ENCODE measurements at regions not wholly inside any gene's neighbourhood (a gene's known extent, or its start where the extent isn't known, plus 50 kb on each side); places are given as distances from the start of the nearest gene placed in this dataset.

DNA sequence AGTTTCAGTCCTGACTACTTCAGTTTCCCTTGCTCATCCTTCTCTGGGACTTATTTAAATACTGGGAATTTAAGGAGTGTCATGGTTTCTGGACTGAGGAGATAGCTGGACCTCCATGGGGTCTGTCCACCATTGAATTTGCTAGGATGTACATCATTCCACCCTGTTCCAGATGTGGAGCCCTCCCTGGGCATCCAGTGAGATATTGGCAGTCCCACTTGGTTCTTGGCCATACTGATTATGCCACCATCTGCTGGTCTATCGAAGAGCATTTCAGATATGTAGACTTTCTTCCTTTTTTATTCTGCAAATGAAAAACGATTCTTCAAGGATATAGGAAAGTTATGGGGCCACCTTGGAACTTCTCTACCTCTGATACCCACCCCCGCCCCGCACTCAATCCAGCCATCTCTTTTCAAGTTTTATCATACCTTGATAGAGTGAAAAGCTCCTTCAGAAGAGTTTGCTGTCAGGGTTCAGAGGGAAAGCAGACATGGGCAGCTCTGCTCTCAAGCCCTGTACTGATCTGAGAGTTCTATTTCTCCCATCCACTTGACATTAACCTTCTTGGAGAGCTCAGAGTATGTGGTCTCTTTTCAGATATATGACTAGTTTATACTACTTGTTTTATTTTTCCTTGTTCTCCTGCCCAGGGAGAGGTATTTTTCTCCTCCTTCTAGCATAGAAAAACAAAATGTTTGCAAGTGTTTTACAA, 490.7 kb upstream of the SGCD start:
- H3K4me3 ChIP-seq (ENCODE audit: low read depth, low read length), result no peak overlapping the region
- DNase-seq (ENCODE audit: low read depth), result no peak
- TF ChIP-seq, protein P1, sequence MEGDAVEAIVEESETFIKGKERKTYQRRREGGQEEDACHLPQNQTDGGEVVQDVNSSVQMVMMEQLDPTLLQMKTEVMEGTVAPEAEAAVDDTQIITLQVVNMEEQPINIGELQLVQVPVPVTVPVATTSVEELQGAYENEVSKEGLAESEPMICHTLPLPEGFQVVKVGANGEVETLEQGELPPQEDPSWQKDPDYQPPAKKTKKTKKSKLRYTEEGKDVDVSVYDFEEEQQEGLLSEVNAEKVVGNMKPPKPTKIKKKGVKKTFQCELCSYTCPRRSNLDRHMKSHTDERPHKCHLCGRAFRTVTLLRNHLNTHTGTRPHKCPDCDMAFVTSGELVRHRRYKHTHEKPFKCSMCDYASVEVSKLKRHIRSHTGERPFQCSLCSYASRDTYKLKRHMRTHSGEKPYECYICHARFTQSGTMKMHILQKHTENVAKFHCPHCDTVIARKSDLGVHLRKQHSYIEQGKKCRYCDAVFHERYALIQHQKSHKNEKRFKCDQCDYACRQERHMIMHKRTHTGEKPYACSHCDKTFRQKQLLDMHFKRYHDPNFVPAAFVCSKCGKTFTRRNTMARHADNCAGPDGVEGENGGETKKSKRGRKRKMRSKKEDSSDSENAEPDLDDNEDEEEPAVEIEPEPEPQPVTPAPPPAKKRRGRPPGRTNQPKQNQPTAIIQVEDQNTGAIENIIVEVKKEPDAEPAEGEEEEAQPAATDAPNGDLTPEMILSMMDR (conservative IDR thresholded peaks at IDR 0.05; ENCODE audit: low read depth, low read length), result no peak

DNA sequence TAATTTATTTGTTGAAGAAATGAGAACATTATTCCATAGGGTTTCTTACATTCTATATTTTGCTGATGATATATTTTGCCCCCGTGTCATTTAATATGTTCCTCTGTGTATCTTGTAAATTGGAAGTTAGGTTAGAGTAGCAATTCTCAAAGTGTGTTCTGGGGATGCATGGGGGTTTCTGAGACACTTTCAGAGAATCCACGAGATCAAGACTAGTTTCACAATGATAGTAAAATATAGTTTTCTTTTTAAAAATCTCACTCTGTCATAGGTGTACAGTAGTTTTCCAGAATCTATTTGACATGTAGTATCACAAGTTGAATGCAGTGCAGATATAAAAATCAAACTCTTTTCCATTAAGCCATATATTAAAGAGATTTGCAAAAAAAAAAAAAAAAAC, 488.6 kb upstream of the SGCD start:
- DNase-seq (ENCODE audit: low read depth), result no peak

DNA sequence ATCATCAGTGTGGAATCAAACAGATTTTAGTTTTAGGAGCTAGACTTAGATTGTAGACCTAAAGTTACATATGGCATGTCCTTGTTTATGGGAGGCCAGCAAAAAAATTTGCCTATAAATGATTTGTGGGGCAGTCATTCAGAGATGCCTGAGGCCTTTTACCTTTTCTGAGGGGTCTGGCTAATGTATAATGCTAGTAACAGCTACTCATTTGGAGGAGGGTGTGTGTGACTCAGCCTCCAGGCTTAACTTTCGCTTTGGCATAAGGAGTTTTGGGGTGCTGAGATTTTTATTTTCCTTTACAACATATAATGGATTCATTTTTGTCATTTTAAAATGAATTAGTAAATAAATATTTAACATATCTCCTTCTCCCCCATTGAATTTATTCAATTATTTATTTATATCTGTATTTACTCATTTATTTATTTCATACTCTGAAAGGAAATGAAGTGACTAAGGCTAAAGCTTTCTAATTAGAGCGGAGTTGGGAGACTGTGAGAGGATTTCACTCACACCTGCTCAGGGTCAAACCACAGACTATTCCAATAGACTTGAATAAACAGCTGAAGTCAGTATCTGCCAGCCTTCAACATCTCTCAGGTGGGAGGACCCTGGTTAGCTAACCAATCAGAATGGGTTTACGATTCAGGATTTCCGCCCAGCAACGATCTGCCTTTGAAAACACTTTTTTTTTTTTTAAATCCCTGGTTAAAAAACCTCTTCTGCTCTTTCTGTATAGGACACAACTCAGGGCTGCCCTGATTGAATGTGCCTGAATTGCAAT, 487.5 kb upstream of the SGCD start:
- H3K4me3 ChIP-seq (ENCODE audit: low read depth, low read length), result no peak overlapping the region
- DNase-seq (ENCODE audit: low read depth), result peak; percentile 22
- TF ChIP-seq, protein P1 (conservative IDR thresholded peaks at IDR 0.05; ENCODE audit: low read depth, low read length), result no peak

More for the DNA sequence above, 488.6 kb upstream of the SGCD start:
- TF ChIP-seq, protein P1 (conservative IDR thresholded peaks at IDR 0.05; ENCODE audit: low read depth, low read length), result no peak
- H3K4me3 ChIP-seq (ENCODE audit: low read depth, low read length), result no peak overlapping the region

DNA sequence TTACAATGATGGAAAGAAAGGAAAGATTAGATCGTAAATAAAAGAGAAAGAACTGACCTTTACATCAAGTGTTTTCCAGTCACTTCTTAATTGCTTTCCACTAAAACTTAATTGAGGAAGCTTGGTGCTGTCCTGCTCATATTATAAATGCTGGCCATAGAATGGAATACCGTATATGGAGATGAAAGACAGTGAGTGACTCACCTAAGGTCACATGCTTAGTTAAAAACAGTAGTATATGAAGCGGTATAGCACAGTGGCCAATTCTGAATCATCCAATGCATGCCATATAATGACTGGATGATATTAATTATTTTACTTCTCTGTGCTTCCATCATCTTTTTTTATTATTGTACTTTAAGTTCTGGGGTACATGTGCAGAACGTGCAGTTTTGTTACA, 482.4 kb upstream of the SGCD start:
- TF ChIP-seq, protein P1 (conservative IDR thresholded peaks at IDR 0.05; ENCODE audit: low read depth, low read length), result no peak
- no peak overlapping the region for H3K4me3 ChIP-seq (ENCODE audit: low read depth, low read length)
- no peak for DNase-seq (ENCODE audit: low read depth)

DNA sequence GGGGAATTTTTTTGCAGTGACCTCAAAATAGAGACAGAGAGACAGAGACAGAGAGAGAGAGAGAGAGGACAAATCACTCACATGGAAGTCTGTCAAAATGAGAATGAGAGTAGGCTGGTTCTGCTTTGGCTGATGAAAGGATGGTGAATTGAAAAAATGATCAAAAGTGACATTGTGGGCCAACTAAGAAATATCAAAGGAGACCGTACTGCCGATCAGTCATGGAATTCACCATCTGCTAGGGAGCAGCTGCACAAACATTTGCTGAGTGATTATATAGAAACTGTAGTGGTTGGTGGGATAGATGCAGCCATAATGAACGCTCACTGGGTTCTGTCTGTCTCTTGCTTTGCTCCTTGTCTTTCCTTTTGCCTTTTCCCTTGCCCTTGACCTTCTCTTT, 476.6 kb upstream of the SGCD start:
- TF ChIP-seq, protein P1 (conservative IDR thresholded peaks at IDR 0.05; ENCODE audit: low read depth, low read length), result no peak
- no peak for DNase-seq (ENCODE audit: low read depth)

DNA sequence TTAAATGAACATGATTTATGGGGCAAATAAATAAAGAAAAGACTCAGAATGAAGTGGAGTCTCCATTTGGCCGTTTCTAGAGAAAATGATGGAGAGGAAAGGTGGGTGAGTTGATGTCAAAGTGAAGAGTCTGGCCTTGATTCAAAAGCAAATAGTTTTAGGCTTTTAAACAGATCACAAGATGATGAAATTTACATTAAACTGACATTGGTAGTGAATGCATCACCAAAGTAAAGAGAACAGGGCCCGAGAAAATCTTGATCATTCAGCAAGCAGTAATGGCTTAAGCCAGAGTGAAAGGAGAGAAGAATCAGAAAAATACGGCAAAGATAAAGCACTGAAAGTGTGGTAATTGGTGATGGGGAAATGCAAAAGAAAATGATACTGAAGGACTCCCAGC, 460.0 kb upstream of the SGCD start:
- TF ChIP-seq, protein P1 (conservative IDR thresholded peaks at IDR 0.05; ENCODE audit: low read depth, low read length), result no peak
- DNase-seq (ENCODE audit: low read depth), result no peak
- no peak overlapping the region for H3K4me3 ChIP-seq (ENCODE audit: low read depth, low read length)

More for the DNA sequence above, 476.6 kb upstream of the SGCD start:
- no peak overlapping the region for H3K4me3 ChIP-seq (ENCODE audit: low read depth, low read length)
